ENCODE measurements at regions not wholly inside any gene's neighbourhood (a gene's known extent, or its start where the extent isn't known, plus 50 kb on each side); places are given as distances from the start of the nearest gene placed in this dataset.

DNA sequence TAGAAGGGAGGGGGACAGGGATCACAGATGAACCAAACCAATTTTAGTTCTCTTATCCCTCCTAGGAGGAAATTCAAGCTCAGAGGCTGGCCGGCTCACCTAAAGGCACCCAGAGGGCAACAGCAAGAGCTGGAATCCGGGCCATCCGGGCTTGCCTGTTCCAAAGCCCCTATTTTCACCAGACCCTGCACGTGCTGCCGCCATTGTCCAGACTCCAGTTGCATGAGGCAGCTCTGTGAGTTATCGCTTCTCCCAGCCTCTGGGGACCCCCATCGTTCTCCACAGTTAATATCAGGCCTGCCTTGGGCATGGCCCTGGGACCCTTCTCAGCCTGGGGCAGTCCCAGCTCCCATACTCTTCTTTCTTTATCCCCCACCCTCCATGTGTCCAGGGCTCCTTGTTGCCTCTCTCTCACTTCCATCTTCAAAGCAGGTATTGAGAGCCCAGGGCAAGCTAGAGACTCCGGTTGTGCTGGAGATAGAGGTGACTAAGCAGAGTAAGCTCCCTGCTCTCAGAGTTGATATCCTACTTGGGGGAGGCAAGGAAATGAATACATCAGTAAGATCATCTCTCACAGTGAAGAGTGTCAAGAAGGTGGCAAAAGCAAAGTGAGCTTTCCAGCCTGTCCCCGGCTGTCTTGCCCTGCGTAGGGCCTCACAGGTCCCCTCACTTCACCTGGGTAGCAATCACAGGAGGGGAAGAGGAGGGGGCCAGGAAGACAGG is 322.8 kb downstream of the UACA start:
- Histone ChIP-seq H3K4me3 (no peak overlapping the region), H3K36me3 (ENCODE audit: control insufficient read depth, insufficient read depth, low read length) (no peaks in the 10 kb centered on the region), H2AFZ (ENCODE audit: low read depth, low read length) (peak overlapping the region; percentile 78), H3K27ac (ENCODE audit: extremely low read depth, low read depth, low read length) (0 out of 3 replicates have a peak overlapping the region, but pooled peaks have one; percentile 22), H3K9me3 (replicated peaks; ENCODE audit: control insufficient read depth, insufficient read depth, low read depth, low read length) (no peaks in the 10 kb centered on the region), H3K4me1 (replicated peaks in 1 of 2; ENCODE audit: control insufficient read depth in 2 of 2, insufficient read depth in 2 of 2, low read length in 2 of 2) (peaks cover 28 to 53% of the 10 kb centered on the region in 2 experiments), H3K79me2 (ENCODE audit: control insufficient read depth, insufficient read depth, low read length) (no peaks in the 10 kb centered on the region), H4K20me1 (replicated peaks; ENCODE audit: control insufficient read depth, insufficient read depth, low read length) (no peaks in the 10 kb centered on the region), H3K9ac (ENCODE audit: insufficient read depth in 1 of 2, low read depth in 2 of 2, low read length in 2 of 2) (peak overlapping the region in 1 of 2 experiments; percentile 70; a peak in 2 of 4 replicates), H3K27me3 (ENCODE audit: control insufficient read depth in 2 of 2, insufficient read depth in 2 of 2, low read length in 2 of 2) (no peaks in the 10 kb centered on the region), H3K9me1 (ENCODE audit: control insufficient read depth, insufficient read depth, low read length) (no peaks in the 10 kb centered on the region), H3K4me2 (ENCODE audit: insufficient read depth, low read length) (peak overlapping the region; percentile 45)
- peak; percentile 75 for FAIRE-seq
- in situ Hi-C loops (cut with MboI) = no loop called here
- 31% methylated on average over 9 of the region's 10 CpGs for WGBS (ENCODE audit: insufficient coverage, low coverage, missing lambda C conversion rate)
- no TSS peak for BruUV-seq (replicated peaks)
- ChIA-PET CTCF (ENCODE audit: low intra/inter-chr PET ratio) (no interaction called here), POLR2A (interaction anchor here (0.6 to 1.6 kb wide), 2 partner anchors 11 to 501 kb away, joined by 3 to 8 read pairs; no protein-coding TSS in a partner anchor)
- peak in 3 of 4 experiments; percentile 23 to 58 (median 54) for DNase-seq (ENCODE audit: extremely low read depth in 1 of 4, low spot score in 3 of 4)
- intact Hi-C loops (cut with micrococcal nuclease) = no loop called here
- ATAC-seq = peak; percentile 71
- no peak for TF ChIP-seq ZC3H11A (IDR thresholded peaks at IDR 0.05; ENCODE audit: low read depth, low read length)
- no peak for TF ChIP-seq GABPB1 (CRISPR knock-in tag; IDR thresholded peaks at IDR 0.05)
- TF ChIP-seq TEAD2 (tag; IDR thresholded peaks at IDR 0.05) = 0 out of 2 replicates have a peak, but pooled peaks have one; percentile 3
- peak; percentile 76 for TF ChIP-seq C11orf30 (IDR thresholded peaks at IDR 0.05; ENCODE audit: low read depth)
- TF ChIP-seq COPS2 (conservative IDR thresholded peaks at IDR 0.05) = no peak
- TF ChIP-seq SREBF2 (CRISPR knock-in tag; IDR thresholded peaks at IDR 0.05) = no peak
- peak; percentile 61; the same call in 1 of the 2 replicates for TF ChIP-seq ZNF592 (IDR thresholded peaks at IDR 0.05)
- TF ChIP-seq ZNF584 (CRISPR knock-in tag; IDR thresholded peaks at IDR 0.05; ENCODE audit: low read depth) = no peak
- no peak for TF ChIP-seq ZNF134 (CRISPR knock-in tag; conservative IDR thresholded peaks at IDR 0.05)
- peak; percentile 54; the same call in 1 of the 2 replicates for TF ChIP-seq L3MBTL2 (IDR thresholded peaks at IDR 0.05)
- TF ChIP-seq CBFA2T3 (IDR thresholded peaks at IDR 0.05) = peak; percentile 12; the same call in 1 of the 2 replicates
